ENCODE measurements at regions not wholly inside any gene's neighbourhood (a gene's known extent, or its start where the extent isn't known, plus 50 kb on each side); places are given as distances from the start of the nearest gene placed in this dataset.
"Not testable (repeated sequence)": the region's sequence is repeated elsewhere in the genome, so short reads cannot be mapped to it uniquely, and the experiment has no call there.

- TF ChIP-seq POLR2A (IDR thresholded peaks at IDR 0.05) = not testable (repeated sequence)
- TF ChIP-seq CTCF (IDR thresholded peaks at IDR 0.05 in 8 of 11, conservative IDR thresholded peaks at IDR 0.05 in 3 of 11) = peak in 3 of 11 experiments; percentile 11 to 15 (median 13)
These were observed 85.7 kb upstream of the CCDC180 start for GRCh38 chr9:97221478-97222355.
